Caco-2 (cell line): ENCODE measurements at regions not wholly inside any gene's neighbourhood (a gene's known extent, or its start where the extent isn't known, plus 50 kb on each side); places are given as distances from the start of the nearest gene placed in this dataset.

Experiments
- BruUV-seq: library from RNA; stranded (reverse); fragments of 400-500 nt; replicated peaks from 2 replicates; lab custom pipeline; 2021; lab: Mats Ljungman, UMichigan
- CTCF ChIA-PET: fragments of 300-600 bp; sonication (Branson Sonifier 250); formaldehyde crosslinking; loops from one replicate; lab custom pipeline; 2022; ENCODE audit warnings: antibody characterized with exemption; lab: Charles Lee
- POLR2A ChIA-PET: fragments of 300-600 bp; sonication (Branson Sonifier 250); formaldehyde crosslinking; loops from one replicate; lab custom pipeline; 2022; ENCODE audit warnings: antibody characterized with exemption; lab: Charles Lee
- DNase-seq, 2 experiments: peaks; one replicate each; pipeline versions ENCODE4 v3.0.0 to v3.0.0-alpha.2; 2020 to 2022
- H3K27me3 ChIP-seq: replicated peaks from 2 replicates; pipeline ENCODE4 v1.6.0; 2011; ENCODE audit warnings: low read length; ENCODE audit not compliant: control insufficient read depth, insufficient read depth
- H3K36me3 ChIP-seq: 2 replicates; pipeline ENCODE4 v1.5.1; 2011; ENCODE audit warnings: low read length; ENCODE audit not compliant: control insufficient read depth, insufficient read depth
- H3K4me1 ChIP-seq: fragments of 250-450 bp; sonication (Bioruptor Pico); 2 replicates; pipeline ENCODE4 v1.5.1; 2020; ENCODE audit warnings: mild to moderate bottlenecking
- H3K4me3 ChIP-seq: 2 replicates; pipeline ENCODE4 v1.5.1; 2011; ENCODE audit warnings: low read depth, mild to moderate bottlenecking, control low read depth, low read length
- H3K9me3 ChIP-seq: fragments of 250-450 bp; sonication (Bioruptor Pico); 2 replicates; pipeline ENCODE4 v1.5.1; 2020; ENCODE audit warnings: mild to moderate bottlenecking, moderate library complexity
- H3K27ac Mint-ChIP-seq: one replicate; pipeline ENCODE4 v1.8.0; 2022; ENCODE audit warnings: mixed read lengths; ENCODE audit not compliant: unreplicated experiment
- H3K27me3 Mint-ChIP-seq: one replicate; pipeline ENCODE4 v1.8.0; 2022; ENCODE audit warnings: mixed read lengths; ENCODE audit not compliant: insufficient read depth, unreplicated experiment
- H3K36me3 Mint-ChIP-seq: one replicate; pipeline ENCODE4 v1.8.0; 2022; ENCODE audit warnings: mild to moderate bottlenecking, mixed read lengths; ENCODE audit not compliant: insufficient read depth, unreplicated experiment
- H3K4me1 Mint-ChIP-seq: one replicate; pipeline ENCODE4 v1.8.0; 2022; ENCODE audit warnings: low read depth, mixed read lengths; ENCODE audit not compliant: unreplicated experiment
- H3K4me3 Mint-ChIP-seq: one replicate; pipeline ENCODE4 v1.8.0; 2022; ENCODE audit warnings: mild to moderate bottlenecking, moderate library complexity, mixed read lengths; ENCODE audit not compliant: unreplicated experiment
- H3K9me3 Mint-ChIP-seq: one replicate; pipeline ENCODE4 v1.8.0; 2022; ENCODE audit warnings: mixed read lengths; ENCODE audit not compliant: unreplicated experiment
- intact Hi-C: fragments of 100-400 bp; cut with micrococcal nuclease; formaldehyde crosslinking; loops from one replicate; pipeline ENCODE4 v1.10.0; 2022; ENCODE audit not compliant: unreplicated experiment
- TF ChIP-seq, protein P1 (sequence below), 2 experiments: fragments of 200-600 bp in 1 of 2; IDR thresholded peaks; 1 replicate in 1 of 2; 2 replicates in 1 of 2; pipeline versions ENCODE4 v1.5.1 to v1.8.0; 2011 to 2022; ENCODE audit warnings: antibody characterized with exemption in 1 of 2, control low read depth in 1 of 2, inconsistent platforms in 1 of 2, low read depth in 1 of 2, low read length in 1 of 2, mild to moderate bottlenecking in 1 of 2, moderate library complexity in 1 of 2; ENCODE audit not compliant: insufficient read depth in 1 of 2, severe bottlenecking in 1 of 2, unreplicated experiment in 1 of 2

DNA sequence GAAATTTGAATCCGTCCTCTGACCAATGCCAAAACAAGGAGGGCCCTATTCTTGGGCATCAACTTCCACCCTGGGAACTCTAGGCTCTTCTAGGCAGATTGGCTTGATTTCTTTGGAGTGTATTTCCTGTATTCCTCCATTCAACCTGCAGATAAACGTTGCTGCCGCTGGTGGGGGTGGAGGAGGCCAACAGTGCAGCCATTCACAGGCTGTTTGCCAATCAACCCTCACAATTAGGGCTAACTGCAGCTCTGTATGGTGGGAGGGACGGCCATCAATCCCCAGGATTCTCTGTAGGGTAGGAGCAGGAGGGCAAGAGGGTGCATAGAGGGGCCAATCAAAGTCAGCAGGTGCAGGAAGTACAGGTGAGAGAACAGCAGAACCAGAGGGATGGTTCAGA is 273.1 kb upstream of the PROX1 start:
- TF ChIP-seq, protein P1, sequence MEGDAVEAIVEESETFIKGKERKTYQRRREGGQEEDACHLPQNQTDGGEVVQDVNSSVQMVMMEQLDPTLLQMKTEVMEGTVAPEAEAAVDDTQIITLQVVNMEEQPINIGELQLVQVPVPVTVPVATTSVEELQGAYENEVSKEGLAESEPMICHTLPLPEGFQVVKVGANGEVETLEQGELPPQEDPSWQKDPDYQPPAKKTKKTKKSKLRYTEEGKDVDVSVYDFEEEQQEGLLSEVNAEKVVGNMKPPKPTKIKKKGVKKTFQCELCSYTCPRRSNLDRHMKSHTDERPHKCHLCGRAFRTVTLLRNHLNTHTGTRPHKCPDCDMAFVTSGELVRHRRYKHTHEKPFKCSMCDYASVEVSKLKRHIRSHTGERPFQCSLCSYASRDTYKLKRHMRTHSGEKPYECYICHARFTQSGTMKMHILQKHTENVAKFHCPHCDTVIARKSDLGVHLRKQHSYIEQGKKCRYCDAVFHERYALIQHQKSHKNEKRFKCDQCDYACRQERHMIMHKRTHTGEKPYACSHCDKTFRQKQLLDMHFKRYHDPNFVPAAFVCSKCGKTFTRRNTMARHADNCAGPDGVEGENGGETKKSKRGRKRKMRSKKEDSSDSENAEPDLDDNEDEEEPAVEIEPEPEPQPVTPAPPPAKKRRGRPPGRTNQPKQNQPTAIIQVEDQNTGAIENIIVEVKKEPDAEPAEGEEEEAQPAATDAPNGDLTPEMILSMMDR (IDR thresholded peaks at IDR 0.05; ENCODE audit: insufficient read depth in 1 of 2, low read depth in 1 of 2, low read length in 1 of 2, severe bottlenecking in 1 of 2, unreplicated experiment in 1 of 2), result no peak
- Mint-ChIP-seq H3K4me3 (no peak overlapping the region), H3K27ac (no peak overlapping the region), H3K27me3 (no peaks in the 10 kb centered on the region), H3K4me1 (no peaks in the 10 kb centered on the region), H3K9me3 (peaks cover 20% of the 10 kb centered on the region), H3K36me3 (no peaks in the 10 kb centered on the region)
- no peaks in the 10 kb centered on the region for H3K27me3 ChIP-seq
- no TSS peak for BruUV-seq
- intact Hi-C loops, result no loop called here
- DNase-seq, result no peak
- no peaks in the 10 kb centered on the region for H3K9me3 ChIP-seq
- CTCF ChIA-PET, result no interaction called here
- POLR2A ChIA-PET, result no interaction called here
- H3K4me1 ChIP-seq, result no peaks in the 10 kb centered on the region
- no peak overlapping the region for H3K4me3 ChIP-seq
- H3K36me3 ChIP-seq, result no peaks in the 10 kb centered on the region

DNA sequence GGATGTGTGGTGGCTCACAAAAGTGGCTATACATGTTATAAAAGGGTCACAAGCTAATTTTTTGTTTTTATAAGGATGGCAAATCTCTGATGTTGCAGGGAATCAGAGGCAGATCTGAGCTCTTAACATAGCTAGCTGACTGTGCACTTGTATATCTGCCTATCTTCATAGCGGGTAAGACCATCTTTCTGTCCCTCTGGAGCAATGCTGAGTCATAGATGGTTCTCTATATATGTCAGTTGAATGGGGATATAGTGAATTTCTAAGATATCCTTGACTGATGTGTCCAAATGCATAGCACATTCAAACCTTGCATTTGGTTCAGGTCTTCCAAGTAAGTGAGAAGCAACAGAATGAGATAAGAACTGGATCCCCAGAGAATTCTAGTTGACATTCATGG is 272.6 kb upstream of the PROX1 start:
- H3K27me3 ChIP-seq, result no peaks in the 10 kb centered on the region
- TF ChIP-seq, protein P1 (IDR thresholded peaks at IDR 0.05; ENCODE audit: insufficient read depth in 1 of 2, low read depth in 1 of 2, low read length in 1 of 2, severe bottlenecking in 1 of 2, unreplicated experiment in 1 of 2), result no peak
- ChIA-PET CTCF (interaction anchor here (0.6 kb wide), 1 partner anchor 353 kb away, joined by 3 read pairs; no protein-coding TSS in a partner anchor), POLR2A (no interaction called here)
- no peaks in the 10 kb centered on the region for H3K36me3 ChIP-seq
- H3K4me3 ChIP-seq, result no peak overlapping the region
- no peak for DNase-seq
- Mint-ChIP-seq H3K27me3 (no peaks in the 10 kb centered on the region), H3K4me3 (no peak overlapping the region), H3K27ac (no peak overlapping the region), H3K4me1 (no peaks in the 10 kb centered on the region), H3K9me3 (peaks cover 14% of the 10 kb centered on the region), H3K36me3 (no peaks in the 10 kb centered on the region)
- no peaks in the 10 kb centered on the region for H3K4me1 ChIP-seq
- no TSS peak for BruUV-seq
- intact Hi-C loops, result no loop called here
- H3K9me3 ChIP-seq, result no peaks in the 10 kb centered on the region

DNA sequence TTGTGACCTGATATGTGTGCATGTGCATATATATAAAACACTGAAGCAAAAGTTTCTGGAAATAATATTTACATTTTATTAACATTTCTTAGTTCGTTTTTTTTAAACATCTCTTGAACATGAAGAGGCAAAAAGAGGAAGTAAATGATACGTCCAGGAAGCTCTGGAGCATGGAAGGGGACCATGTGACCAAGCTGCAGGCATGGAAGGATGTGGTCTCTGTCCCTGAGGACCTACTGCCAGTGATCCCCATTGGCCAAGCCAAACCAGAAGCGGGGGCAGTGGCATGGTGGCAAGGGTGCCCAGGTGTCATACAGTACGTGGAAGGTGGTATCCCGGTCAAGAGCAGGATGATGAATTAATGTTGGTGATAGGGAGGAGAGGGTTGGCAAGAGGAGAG is 268.3 kb upstream of the PROX1 start:
- no TSS peak for BruUV-seq
- TF ChIP-seq, protein P1 (IDR thresholded peaks at IDR 0.05; ENCODE audit: insufficient read depth in 1 of 2, low read depth in 1 of 2, low read length in 1 of 2, severe bottlenecking in 1 of 2, unreplicated experiment in 1 of 2), result no peak
- Histone ChIP-seq H3K36me3 (no peaks in the 10 kb centered on the region), H3K27me3 (no peaks in the 10 kb centered on the region), H3K4me1 (no peaks in the 10 kb centered on the region), H3K4me3 (no peak overlapping the region), H3K9me3 (no peaks in the 10 kb centered on the region)
- intact Hi-C loops, result no loop called here
- H3K36me3 Mint-ChIP-seq, result no peaks in the 10 kb centered on the region
- CTCF ChIA-PET, result no interaction called here
- H3K4me1 Mint-ChIP-seq, result no peaks in the 10 kb centered on the region
- H3K27me3 Mint-ChIP-seq, result no peaks in the 10 kb centered on the region
- H3K9me3 Mint-ChIP-seq, result peaks cover 13% of the 10 kb centered on the region
- H3K27ac Mint-ChIP-seq, result no peak overlapping the region
- POLR2A ChIA-PET, result no interaction called here
- DNase-seq, result no peak
- no peak overlapping the region for H3K4me3 Mint-ChIP-seq
